H1 (cell line): ENCODE measurements at regions not wholly inside any gene's neighbourhood (a gene's known extent, or its start where the extent isn't known, plus 50 kb on each side); places are given as distances from the start of the nearest gene placed in this dataset.

ENCODE experiments used
- CTCF ChIA-PET: fragments of 300-600 bp; sonication (Branson Sonifier 250); formaldehyde crosslinking; loops from one replicate; lab custom pipeline; 2021; ENCODE audit not compliant: partially characterized antibody; lab: Charles Lee
- POLR2A ChIA-PET: fragments of 300-600 bp; sonication (Branson Sonifier 250); formaldehyde crosslinking; loops from one replicate; lab custom pipeline; 2021; ENCODE audit warnings: inconsistent platforms; ENCODE audit not compliant: partially characterized antibody; lab: Charles Lee
- DNase-seq, 2 experiments: peaks; one replicate each; pipeline versions ENCODE4 v3.0.0 to v3.0.0-alpha.2; 2010 to 2022; ENCODE audit warnings: low spot score in 2 of 2, low read depth in 1 of 2, mixed read lengths in 1 of 2
- FAIRE-seq: peaks from 2 replicates; lab custom pipeline; 2011; peaks lifted over from hg19 to GRCh38; lab: Jason Lieb, UNC
- H2AFZ ChIP-seq: 2 replicates; pipeline ENCODE4 v1.8.1; 2012; ENCODE audit warnings: low read length, inconsistent platforms
- H2AK5ac ChIP-seq: 2 replicates; pipeline ENCODE4 v1.6.1; 2013; ENCODE audit warnings: low read depth, low read length
- H2BK120ac ChIP-seq: replicated peaks from 2 replicates; pipeline ENCODE3; 2013; ENCODE audit warnings: low read depth, low read length, inconsistent platforms
- H2BK12ac ChIP-seq: 2 replicates; pipeline ENCODE4 v1.6.1; 2013; ENCODE audit warnings: low read depth, low read length
- H2BK15ac ChIP-seq: 2 replicates; pipeline ENCODE4 v1.6.1; 2013; ENCODE audit warnings: low read length
- H2BK20ac ChIP-seq: 2 replicates; pipeline ENCODE4 v1.6.1; 2013; ENCODE audit warnings: low read length
- H2BK5ac ChIP-seq: 2 replicates; pipeline ENCODE4 v1.6.1; 2013; ENCODE audit warnings: low read depth, low read length
- H3K14ac ChIP-seq: 2 replicates; pipeline ENCODE4 v1.6.1; 2013; ENCODE audit warnings: inconsistent platforms; ENCODE audit not compliant: insufficient read length
- H3K18ac ChIP-seq: 2 replicates; pipeline ENCODE4 v1.6.1; 2013; ENCODE audit warnings: low read length; ENCODE audit errors: extremely low read depth
- H3K23ac ChIP-seq: 2 replicates; pipeline ENCODE4 v1.6.1; 2013; ENCODE audit warnings: inconsistent platforms; ENCODE audit not compliant: insufficient read length
- H3K23me2 ChIP-seq: 2 replicates; pipeline ENCODE4 v1.6.1; 2013; ENCODE audit warnings: low read depth, low read length
- H3K27ac ChIP-seq: 2 replicates; pipeline ENCODE4 v1.6.1; 2011; ENCODE audit warnings: low read depth, low read length, inconsistent platforms
- H3K27me3 ChIP-seq, 4 experiments: replicated peaks in 1 of 4; 1 replicate in 1 of 4; 2 replicates in 3 of 4; pipeline versions ENCODE4 v1.6.1 to v1.8.1; 2011 to 2013; ENCODE audit warnings: low read length in 3 of 4, mild to moderate bottlenecking in 3 of 4, inconsistent platforms in 2 of 4, mixed read lengths in 2 of 4, moderate library complexity in 1 of 4; ENCODE audit not compliant: control insufficient read depth in 3 of 4, insufficient read depth in 3 of 4; ENCODE audit errors: extremely low read depth in 1 of 4
- H3K36me3 ChIP-seq, 4 experiments: 2 replicates each; pipeline versions ENCODE4 v1.6.1 to v1.8.1; 2011 to 2013; ENCODE audit warnings: mild to moderate bottlenecking in 4 of 4, low read length in 3 of 4, moderate library complexity in 2 of 4, control low read depth in 1 of 4, inconsistent platforms in 1 of 4; ENCODE audit not compliant: insufficient read depth in 4 of 4, control insufficient read depth in 2 of 4
- H3K4ac ChIP-seq: replicated peaks from 2 replicates; pipeline ENCODE3; 2013; ENCODE audit warnings: low read length, low read depth, mixed read lengths, inconsistent platforms; ENCODE audit not compliant: insufficient read length
- H3K4me1 ChIP-seq, 4 experiments: replicated peaks in 1 of 4; 1 replicate in 1 of 4; 2 replicates in 3 of 4; pipeline versions ENCODE4 v1.6.1 to v1.8.1; 2011 to 2013; ENCODE audit warnings: low read length in 3 of 4, inconsistent platforms in 2 of 4, mixed read lengths in 1 of 4; ENCODE audit not compliant: insufficient read depth in 4 of 4, control insufficient read depth in 3 of 4
- H3K4me2 ChIP-seq, 2 experiments: 2 replicates each; pipeline versions ENCODE4 v1.6.1 to v1.8.1; 2011 to 2013; ENCODE audit warnings: low read depth in 2 of 2, low read length in 2 of 2, control low read depth in 1 of 2, inconsistent platforms in 1 of 2, mild to moderate bottlenecking in 1 of 2; ENCODE audit not compliant: insufficient read depth in 1 of 2
- H3K4me3 ChIP-seq, 4 experiments: fragments of 200-600, 300-600 bp in 1 of 4; sonication (generic), shearing (Covaris generic), sonication (Bioruptor Twin) in 1 of 4; 2 replicates each; pipeline versions ENCODE4 v1.5.1 to v1.8.1; 2011 to 2016; ENCODE audit warnings: low read length in 4 of 4, low read depth in 3 of 4, control low read depth in 2 of 4, inconsistent platforms in 2 of 4, mild to moderate bottlenecking in 2 of 4, mixed read lengths in 1 of 4, moderate library complexity in 1 of 4; ENCODE audit not compliant: insufficient read depth in 2 of 4; ENCODE audit errors: extremely low read depth in 1 of 4
- H3K56ac ChIP-seq: replicated peaks from 2 replicates; pipeline ENCODE3; 2013; ENCODE audit warnings: low read depth, mild to moderate bottlenecking, mixed read lengths, low read length, inconsistent platforms; ENCODE audit not compliant: insufficient read length
- H3K79me1 ChIP-seq: 2 replicates; pipeline ENCODE4 v1.6.1; 2013; ENCODE audit warnings: low read depth, low read length, control low read depth
- H3K79me2 ChIP-seq, 2 experiments: 2 replicates each; pipeline versions ENCODE4 v1.6.1 to v1.8.1; 2012 to 2013; ENCODE audit warnings: low read length in 2 of 2, mild to moderate bottlenecking in 2 of 2, inconsistent platforms in 1 of 2; ENCODE audit not compliant: insufficient read depth in 2 of 2, control insufficient read depth in 1 of 2
- H3K9ac ChIP-seq, 4 experiments: replicated peaks in 1 of 4; 1 replicate in 1 of 4; 2 replicates in 3 of 4; pipeline versions ENCODE4 v1.6.1 to v1.8.1; 2011 to 2013; ENCODE audit warnings: low read depth in 3 of 4, low read length in 3 of 4, control low read depth in 2 of 4, mild to moderate bottlenecking in 2 of 4, moderate library complexity in 2 of 4, inconsistent platforms in 1 of 4; ENCODE audit errors: extremely low read depth in 1 of 4
- H3K9me3 ChIP-seq, 2 experiments: 2 replicates each; pipeline versions ENCODE4 v1.6.1 to v1.8.1; 2012 to 2013; ENCODE audit warnings: mild to moderate bottlenecking in 2 of 2, moderate library complexity in 2 of 2, control low read depth in 1 of 2, inconsistent platforms in 1 of 2, low read depth in 1 of 2, low read length in 1 of 2, mixed read lengths in 1 of 2; ENCODE audit not compliant: insufficient read depth in 2 of 2
- H4K20me1 ChIP-seq, 2 experiments: replicated peaks in 1 of 2; 2 replicates each; pipeline versions ENCODE3 to v1.8.1; 2011 to 2013; ENCODE audit warnings: inconsistent platforms in 2 of 2, low read length in 2 of 2, mild to moderate bottlenecking in 1 of 2; ENCODE audit not compliant: insufficient read depth in 2 of 2, control insufficient read depth in 1 of 2
- H4K5ac ChIP-seq: 2 replicates; pipeline ENCODE4 v1.6.1; 2013; ENCODE audit warnings: low read length, low read depth, mixed read lengths, inconsistent platforms; ENCODE audit not compliant: insufficient read length
- H4K8ac ChIP-seq: 2 replicates; pipeline ENCODE4 v1.8.0; 2013; ENCODE audit warnings: mild to moderate bottlenecking, moderate library complexity, low read length, inconsistent platforms; ENCODE audit not compliant: insufficient read depth; ENCODE audit errors: extremely low read depth
- H4K91ac ChIP-seq: replicated peaks from 2 replicates; pipeline ENCODE3; 2013; ENCODE audit warnings: low read length, mixed read lengths, inconsistent platforms; ENCODE audit not compliant: insufficient read length
- ASH2L ChIP-seq: fragments of 200-600, 300-600 bp; sonication (generic); IDR thresholded peaks from one replicate; pipeline ENCODE4 v1.7.1; 2017; ENCODE audit warnings: low read length
- BRCA1 ChIP-seq: IDR thresholded peaks from 2 replicates; pipeline ENCODE4 v1.6.1; 2012; ENCODE audit warnings: low read depth, low read length, improper control_type of control experiment
- CTBP2 ChIP-seq: IDR thresholded peaks from 2 replicates; pipeline ENCODE4 v1.7.0; 2011; ENCODE audit warnings: borderline replicate concordance, mild to moderate bottlenecking, moderate library complexity, mixed read lengths, low read length; ENCODE audit not compliant: insufficient read depth, insufficient read length
- FOSL1 ChIP-seq: IDR thresholded peaks from 2 replicates; pipeline ENCODE4 v1.6.1; 2011; ENCODE audit warnings: mild to moderate bottlenecking, low read depth, low read length, moderate library complexity; ENCODE audit not compliant: insufficient read depth
- KDM5A ChIP-seq: fragments of 200-600 bp; IDR thresholded peaks from 2 replicates; pipeline ENCODE4 v1.7.1; 2012; ENCODE audit warnings: mild to moderate bottlenecking, low read length, inconsistent platforms, mixed read lengths
- MAFK ChIP-seq: IDR thresholded peaks from 2 replicates; pipeline ENCODE4 v1.6.1; 2012; ENCODE audit warnings: low read depth, mild to moderate bottlenecking, improper control_type of control experiment, low read length
- NRF1 ChIP-seq: IDR thresholded peaks from 2 replicates; pipeline ENCODE4 v1.6.1; 2011; ENCODE audit warnings: mild to moderate bottlenecking, low read depth, low read length, improper control_type of control experiment
- RAD21 ChIP-seq, 2 experiments: IDR thresholded peaks in 1 of 2; conservative IDR thresholded peaks in 1 of 2; 2 replicates each; pipeline ENCODE4 v1.6.1; 2011; ENCODE audit warnings: low read depth in 2 of 2, low read length in 2 of 2, improper control_type of control experiment in 1 of 2, inconsistent platforms in 1 of 2, mild to moderate bottlenecking in 1 of 2, moderate library complexity in 1 of 2
- RFX5 ChIP-seq: IDR thresholded peaks from 2 replicates; pipeline ENCODE4 v1.6.1; 2011; ENCODE audit warnings: low read depth, low read length, improper control_type of control experiment, borderline replicate concordance
- TBP ChIP-seq: IDR thresholded peaks from 2 replicates; pipeline ENCODE4 v1.6.1; 2011; ENCODE audit warnings: low read depth, low read length, improper control_type of control experiment
- WGBS, 2 experiments: shearing (Covaris generic) in 1 of 2; methylation state at CpG; one replicate each; pipeline versions ENCODE4 v1.1.6 to v1.1.7; 2013 to 2015; ENCODE audit warnings: low lambda C conversion rate in 2 of 2, mixed read lengths in 2 of 2, inconsistent platforms in 1 of 2, low coverage in 1 of 2, missing lambda C conversion rate in 1 of 2; ENCODE audit not compliant: insufficient replicate concordance in 2 of 2, insufficient coverage in 1 of 2, insufficient read length in 1 of 2; ENCODE audit errors: extremely low coverage in 1 of 2, missing lambda C conversion rate in 1 of 2; 5-methylcytosine and 5-hydroxymethylcytosine counted together
- TF ChIP-seq, protein P1 (sequence below): IDR thresholded peaks from 2 replicates; pipeline ENCODE4 v1.6.1; 2011; ENCODE audit warnings: low read length, improper control_type of control experiment
- TF ChIP-seq, protein P2 (sequence below): IDR thresholded peaks from 2 replicates; pipeline ENCODE4 v1.6.1; 2012; ENCODE audit warnings: low read length, inconsistent platforms

DNA sequence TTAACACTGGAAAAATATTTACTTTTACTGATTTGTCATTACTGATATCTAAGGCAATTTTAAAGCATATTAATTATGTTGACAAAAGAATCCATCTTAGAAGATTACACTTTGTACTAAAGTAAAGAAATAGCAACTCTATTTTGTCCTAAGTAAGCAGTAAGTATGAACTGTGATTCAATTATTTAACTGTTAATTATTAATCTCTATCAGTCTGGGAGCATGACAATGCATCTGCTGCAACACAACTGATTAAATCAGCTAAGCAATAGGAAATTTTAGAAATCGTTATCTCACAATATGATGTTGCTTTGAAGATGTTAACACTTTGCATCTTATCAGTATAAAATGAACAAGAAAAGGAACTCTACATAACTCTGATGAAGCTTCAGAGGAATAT lies 172.3 kb downstream of the DPY19L2 start:
- no peak overlapping the region for H4K91ac ChIP-seq
- TF ChIP-seq FOSL1 (no peak), TBP (no peak), RFX5 (no peak), KDM5A (no peak), NRF1 (no peak), BRCA1 (no peak), ASH2L (no peak), CTBP2 (no peak), RAD21 (IDR thresholded peaks at IDR 0.05 in 1 of 2, conservative IDR thresholded peaks at IDR 0.05 in 1 of 2; ENCODE audit: low read depth in 2 of 2, low read length in 2 of 2) (no peak), MAFK (no peak)
- TF ChIP-seq, protein P1, sequence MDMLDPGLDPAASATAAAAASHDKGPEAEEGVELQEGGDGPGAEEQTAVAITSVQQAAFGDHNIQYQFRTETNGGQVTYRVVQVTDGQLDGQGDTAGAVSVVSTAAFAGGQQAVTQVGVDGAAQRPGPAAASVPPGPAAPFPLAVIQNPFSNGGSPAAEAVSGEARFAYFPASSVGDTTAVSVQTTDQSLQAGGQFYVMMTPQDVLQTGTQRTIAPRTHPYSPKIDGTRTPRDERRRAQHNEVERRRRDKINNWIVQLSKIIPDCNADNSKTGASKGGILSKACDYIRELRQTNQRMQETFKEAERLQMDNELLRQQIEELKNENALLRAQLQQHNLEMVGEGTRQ: no peak
- TF ChIP-seq, protein P2, sequence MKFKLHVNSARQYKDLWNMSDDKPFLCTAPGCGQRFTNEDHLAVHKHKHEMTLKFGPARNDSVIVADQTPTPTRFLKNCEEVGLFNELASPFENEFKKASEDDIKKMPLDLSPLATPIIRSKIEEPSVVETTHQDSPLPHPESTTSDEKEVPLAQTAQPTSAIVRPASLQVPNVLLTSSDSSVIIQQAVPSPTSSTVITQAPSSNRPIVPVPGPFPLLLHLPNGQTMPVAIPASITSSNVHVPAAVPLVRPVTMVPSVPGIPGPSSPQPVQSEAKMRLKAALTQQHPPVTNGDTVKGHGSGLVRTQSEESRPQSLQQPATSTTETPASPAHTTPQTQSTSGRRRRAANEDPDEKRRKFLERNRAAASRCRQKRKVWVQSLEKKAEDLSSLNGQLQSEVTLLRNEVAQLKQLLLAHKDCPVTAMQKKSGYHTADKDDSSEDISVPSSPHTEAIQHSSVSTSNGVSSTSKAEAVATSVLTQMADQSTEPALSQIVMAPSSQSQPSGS: no peak

More for the DNA sequence above, 172.3 kb downstream of the DPY19L2 start:
- Histone ChIP-seq H4K5ac (no peak overlapping the region), H3K23ac (no peak overlapping the region), H3K23me2 (no peaks in the 10 kb centered on the region), H4K20me1 (no peaks in the 10 kb centered on the region), H3K9ac (no peak overlapping the region), H3K4me2 (no peak overlapping the region), H3K79me1 (no peaks in the 10 kb centered on the region), H2BK20ac (no peak overlapping the region), H3K79me2 (no peaks in the 10 kb centered on the region), H3K4me3 (no peak overlapping the region), H3K18ac (no peak overlapping the region), H2BK120ac (no peak overlapping the region), H3K14ac (no peak overlapping the region), H3K4ac (no peak overlapping the region), H4K8ac (no peak overlapping the region), H2AK5ac (no peak overlapping the region), H2AFZ (no peak overlapping the region), H2BK15ac (no peak overlapping the region), H2BK5ac (no peak overlapping the region), H3K56ac (no peak overlapping the region), H3K27me3 (no peaks in the 10 kb centered on the region), H3K36me3 (no peaks in the 10 kb centered on the region), H3K9me3 (no peaks in the 10 kb centered on the region; a peak in 1 of 4 replicates), H2BK12ac (no peak overlapping the region), H3K4me1 (no peaks in the 10 kb centered on the region), H3K27ac (no peak overlapping the region)
- ChIA-PET CTCF (no interaction called here), POLR2A (no interaction called here)
- DNase-seq: no peak
- 88% methylated on average over 1 of the region's 1 CpG; no CpG with 5 or more reads in 1 of the 2 experiments for WGBS, 2 experiments
- no peak for FAIRE-seq
